Stimulated activated CD4-positive, alpha-beta T cell treated with anti-CD3 and anti-CD28 coated beads, Interleukin-1b, Interleukin-23, amount 100 ng/mL, for 48 hours (primary cell): ENCODE measurements at regions not wholly inside any gene's neighbourhood (a gene's known extent, or its start where the extent isn't known, plus 50 kb on each side); places are given as distances from the start of the nearest gene placed in this dataset.
A peak's percentile ranks its signal among the peaks of the same experiment; 100 is the strongest.
"Not testable (repeated sequence)": the region's sequence is repeated elsewhere in the genome, so short reads cannot be mapped to it uniquely, and the experiment has no call there.

Experiments used
- DNase-seq: peaks from one replicate; pipeline ENCODE4 v3.0.0-alpha.2; 2020

DNA sequence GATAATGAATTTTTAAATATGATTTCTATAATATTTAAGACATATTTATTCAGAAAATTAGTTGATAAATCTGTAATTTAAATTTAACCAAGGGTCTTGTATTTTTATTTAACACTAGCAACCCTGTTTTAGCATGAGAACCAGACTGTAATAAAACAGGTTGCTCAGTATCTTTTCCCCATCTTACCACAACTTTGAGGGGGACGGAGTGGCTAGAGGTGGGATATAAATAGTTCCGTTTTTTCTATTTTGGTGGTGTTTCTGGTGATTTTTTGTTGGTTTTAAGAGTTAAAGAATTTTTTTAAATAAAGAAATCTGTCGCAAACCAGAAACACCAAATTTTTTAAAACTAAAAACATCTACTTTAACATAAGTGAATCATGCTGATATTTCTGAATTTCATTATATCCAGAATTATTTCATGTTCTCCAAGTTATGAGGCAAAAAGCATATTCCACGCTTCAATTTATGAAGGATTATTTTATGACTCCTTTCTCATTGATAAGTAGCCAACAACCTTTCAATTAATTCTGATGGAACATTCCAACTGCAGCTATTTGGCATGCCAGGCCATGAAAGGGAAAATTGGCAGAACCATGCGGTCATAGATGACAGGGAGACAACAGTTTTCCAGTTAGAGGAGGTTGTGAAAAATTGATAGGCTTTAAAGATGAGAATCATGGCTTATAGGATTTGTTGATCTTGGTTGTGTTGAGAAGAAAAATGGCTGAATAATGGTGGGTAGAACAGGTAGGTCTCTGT lies 151.9 kb upstream of the CARMIL1 start:
- DNase-seq = no peak

- no peak for DNase-seq
Observed at GRCh38 chr6:25130518-25130917, 148.7 kb upstream of the CARMIL1 start.

GRCh38 chr6:25132934-25133333 lies 146.2 kb upstream of the CARMIL1 start:
- DNase-seq = no peak

GRCh38 chr6:25133568-25133967 lies 145.6 kb upstream of the CARMIL1 start:
- no peak for DNase-seq

- DNase-seq = no peak
Observed at GRCh38 chr6:25136854-25137253, 142.3 kb upstream of the CARMIL1 start.

- DNase-seq = no peak
Observed at GRCh38 chr6:25137480-25137879, 141.7 kb upstream of the CARMIL1 start.

- peak; percentile 65 for DNase-seq
Observed at GRCh38 chr6:25137916-25138232, 141.3 kb upstream of the CARMIL1 start.

- peak; percentile 74 for DNase-seq
Observed at GRCh38 chr6:25138233-25138933, 140.8 kb upstream of the CARMIL1 start.

DNA sequence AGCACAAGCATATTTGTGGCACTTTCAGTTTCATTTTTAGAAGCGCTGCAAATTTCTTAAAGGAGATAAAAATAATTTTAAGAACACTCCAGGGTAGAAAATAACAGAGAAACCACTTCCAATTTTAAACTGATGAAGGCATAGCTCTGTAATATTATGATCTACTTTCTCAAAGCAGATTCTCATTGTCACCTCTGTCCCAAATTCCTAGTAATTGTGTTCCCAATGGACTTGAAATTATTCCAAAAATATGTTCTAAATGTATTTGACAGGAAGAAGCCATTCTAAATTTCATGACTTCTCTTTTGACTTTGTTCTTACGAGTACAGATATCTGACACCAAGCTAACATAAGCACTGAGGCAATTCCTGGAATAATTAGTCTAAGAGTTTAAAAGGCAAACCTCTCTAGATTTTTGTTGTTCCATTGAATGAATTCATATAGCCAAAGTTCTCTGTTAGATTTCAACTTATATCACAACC lies 140.2 kb upstream of the CARMIL1 start:
- DNase-seq = no peak

DNA sequence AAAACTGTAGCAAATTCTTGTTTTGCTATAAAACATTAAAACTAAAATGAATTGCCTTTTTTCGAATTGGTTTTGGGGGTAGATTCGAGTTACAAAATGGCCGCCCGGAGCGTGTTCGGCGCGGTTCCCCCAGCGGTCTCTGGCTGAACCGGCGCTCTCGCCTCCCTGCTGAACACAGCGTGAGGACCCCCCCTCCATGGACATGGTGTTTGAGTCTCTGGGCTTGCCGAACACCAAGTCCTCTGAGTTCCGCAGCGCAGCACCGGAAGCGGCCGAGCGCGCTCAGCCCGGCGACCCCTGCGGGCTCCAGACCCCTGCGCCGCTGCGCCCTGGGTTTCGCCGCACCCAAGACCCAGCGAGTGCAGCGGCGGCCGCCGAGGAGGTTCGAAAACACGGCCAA lies 139.6 kb upstream of the CARMIL1 start:
- not testable (repeated sequence) for DNase-seq

GRCh38 chr6:25142506-25142905 lies 136.7 kb upstream of the CARMIL1 start:
- no peak for DNase-seq

GRCh38 chr6:25144919-25145318 lies 134.3 kb upstream of the CARMIL1 start:
- DNase-seq = no peak

DNA sequence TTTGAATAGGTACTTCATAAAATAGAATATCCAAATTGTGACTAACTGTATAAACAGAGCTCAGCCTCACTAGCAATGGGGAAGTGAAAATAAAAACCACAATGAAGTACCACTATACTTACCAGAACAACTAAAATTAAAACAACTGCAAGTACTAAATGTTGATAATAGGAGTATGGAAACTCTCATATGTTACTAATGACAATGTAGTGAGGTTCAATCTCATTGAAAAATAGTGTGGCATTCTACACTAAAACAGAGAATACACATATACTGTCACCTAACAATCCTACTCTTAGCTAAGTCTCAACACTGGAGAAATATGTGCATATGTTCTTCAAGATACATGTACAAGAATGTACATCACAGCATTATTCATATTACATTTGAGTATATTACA lies 132.0 kb upstream of the CARMIL1 start:
- no peak for DNase-seq

- DNase-seq = no peak
Observed at GRCh38 chr6:25150031-25150430, 129.1 kb upstream of the CARMIL1 start.

GRCh38 chr6:25150863-25151262 lies 128.3 kb upstream of the CARMIL1 start:
- DNase-seq = no peak

- no peak for DNase-seq
Observed at GRCh38 chr6:25153079-25153478, 126.1 kb upstream of the CARMIL1 start.

- DNase-seq = no peak
Observed at GRCh38 chr6:25154034-25154596, 125.1 kb upstream of the CARMIL1 start.

DNA sequence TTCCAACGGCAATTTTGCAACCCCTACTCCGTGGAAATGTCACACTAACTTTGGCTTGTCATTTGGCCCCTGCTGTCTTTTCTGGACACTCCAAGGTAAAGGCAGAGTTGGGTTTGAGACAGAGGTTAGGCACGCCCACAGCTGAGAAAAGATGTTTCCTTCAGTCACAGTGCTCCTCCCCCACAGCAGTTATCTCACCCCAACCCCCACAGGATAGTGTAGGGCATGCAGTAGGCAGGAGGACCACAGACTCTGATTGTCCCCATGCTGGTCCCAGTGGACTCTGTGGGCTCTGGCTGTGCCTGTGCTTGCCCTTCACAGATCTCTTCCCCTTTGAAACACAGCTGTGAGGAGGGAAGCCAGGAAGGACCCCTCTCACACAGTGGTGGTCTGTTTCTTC lies 124.0 kb upstream of the CARMIL1 start:
- no peak for DNase-seq

GRCh38 chr6:25156123-25156522 lies 123.1 kb upstream of the CARMIL1 start:
- no peak for DNase-seq

DNA sequence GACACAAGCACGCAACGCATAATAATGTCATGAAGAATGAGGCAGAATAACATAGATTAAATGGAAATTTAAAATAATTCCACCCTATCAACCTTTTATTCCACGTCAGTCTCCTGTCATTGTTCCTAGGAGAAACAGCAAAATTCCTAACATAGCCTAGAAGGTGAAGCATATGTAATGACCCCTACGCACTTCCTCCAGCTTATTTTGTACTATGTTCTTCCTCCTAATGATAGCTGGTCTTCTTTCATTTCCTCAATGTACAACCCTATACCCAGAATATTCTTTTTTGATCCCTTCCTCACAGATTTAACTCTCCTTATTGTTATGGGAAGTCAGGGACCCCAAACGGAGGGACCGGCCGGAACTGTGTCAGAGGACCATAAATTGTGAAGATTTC lies 122.0 kb upstream of the CARMIL1 start:
- no peak for DNase-seq

DNA sequence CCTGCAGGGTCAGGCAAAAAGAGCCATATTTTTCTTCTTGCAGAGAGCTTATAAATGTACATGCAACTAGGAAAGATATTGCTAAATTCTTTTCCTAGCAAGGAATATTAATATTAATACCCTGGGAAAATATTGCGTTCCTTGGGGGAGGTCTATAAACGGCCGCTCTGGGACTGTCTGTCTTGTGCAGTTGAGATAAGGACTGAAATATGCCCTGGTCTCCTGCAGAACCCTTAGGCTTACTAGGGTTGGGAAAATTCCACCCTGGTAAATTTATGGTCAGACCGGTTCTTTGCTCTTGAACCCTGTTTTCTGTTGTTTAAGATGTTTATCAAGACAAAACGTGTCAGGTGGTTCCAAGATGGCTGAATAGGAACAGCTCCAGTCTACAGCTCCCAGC lies 121.3 kb upstream of the CARMIL1 start:
- no peak for DNase-seq

DNA sequence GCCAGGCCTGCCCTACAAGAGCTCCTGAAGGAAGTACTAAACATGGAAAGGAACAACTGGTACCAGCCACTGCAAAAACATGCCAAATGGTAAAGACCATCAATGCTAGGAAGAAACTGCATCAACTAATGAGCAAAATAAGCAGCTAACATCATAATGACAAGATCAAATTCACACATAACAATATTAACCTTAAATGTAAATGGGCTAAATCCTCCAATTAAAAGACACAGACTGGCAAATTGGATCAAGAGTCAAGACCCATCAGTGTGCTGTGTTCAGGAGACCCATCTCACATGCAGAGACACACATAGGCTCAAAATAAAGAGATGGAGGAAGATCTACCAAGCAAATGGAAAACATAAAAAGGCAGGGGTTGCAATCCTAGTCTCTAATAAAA lies 119.0 kb upstream of the CARMIL1 start:
- not testable (repeated sequence) for DNase-seq

GRCh38 chr6:25165177-25165576 lies 114.0 kb upstream of the CARMIL1 start:
- no peak for DNase-seq

DNA sequence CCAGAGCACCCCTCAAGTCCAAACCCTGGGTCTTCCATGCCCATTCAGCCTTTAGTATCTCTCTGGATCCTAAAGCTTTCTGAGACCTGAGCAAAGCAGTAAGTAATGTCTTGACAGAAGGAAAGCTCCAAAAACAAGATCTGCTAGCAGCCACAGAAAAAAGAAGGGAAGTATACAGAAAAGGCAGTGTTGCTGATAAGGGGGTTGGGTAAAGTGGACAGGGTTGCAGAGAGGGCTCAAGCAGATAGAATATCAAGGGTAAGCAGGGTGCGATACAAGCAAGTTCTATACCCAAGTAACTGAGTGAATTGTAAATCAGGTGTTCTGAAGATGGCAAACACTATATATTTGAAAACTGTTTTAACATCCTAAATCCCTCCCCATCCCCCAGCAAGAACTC lies 113.4 kb upstream of the CARMIL1 start:
- no peak for DNase-seq
